Colonic mucosa (tissue), 4 donors: ENCODE measurements at regions not wholly inside any gene's neighbourhood (a gene's known extent, or its start where the extent isn't known, plus 50 kb on each side); places are given as distances from the start of the nearest gene placed in this dataset.
"Not testable (repeated sequence)": the region's sequence is repeated elsewhere in the genome, so short reads cannot be mapped to it uniquely, and the experiment has no call there.

Source experiments
- DNase-seq: peaks from one replicate; pipeline ENCODE4 v3.0.0-alpha.2; 2020
- H3K27ac ChIP-seq: fragments of 200-600 bp; one replicate; pipeline ENCODE4 v1.8.0; 2021
- H3K27me3 ChIP-seq: fragments of 200-600 bp; one replicate; pipeline ENCODE4 v1.8.0; 2021
- H3K36me3 ChIP-seq: fragments of 200-600 bp; one replicate; pipeline ENCODE4 v1.8.0; 2021
- H3K4me1 ChIP-seq: fragments of 200-600 bp; one replicate; pipeline ENCODE4 v1.8.0; 2021; ENCODE audit warnings: mild to moderate bottlenecking
- H3K4me3 ChIP-seq: fragments of 200-600 bp; one replicate; pipeline ENCODE4 v1.8.0; 2021
- H3K9ac ChIP-seq, 2 donors: one replicate each; pipeline ENCODE4 v1.7.0; 2013; ENCODE audit warnings: control low read depth in 2 of 2, low read depth in 2 of 2, low read length in 2 of 2
- H3K9me3 ChIP-seq: fragments of 200-600 bp; one replicate; pipeline ENCODE4 v1.8.0; 2021
- CTCF ChIP-seq: fragments of 200-600 bp; IDR thresholded peaks from one replicate; pipeline ENCODE4 v1.8.0; 2022; ENCODE audit warnings: antibody characterized with exemption, mild to moderate bottlenecking
- intact Hi-C: fragments of 100-400 bp; cut with DNase I; formaldehyde crosslinking; loops from one replicate; pipeline ENCODE4 v1.14.1; 2022
- donor health status: healthy.
- donor health status: DM: no; HTN: no; CAD: no.
- donor health status: DM: no; HTN: no; CAD: no.

- H3K36me3 ChIP-seq = no peaks in the 10 kb centered on the region
- H3K27me3 ChIP-seq = no peaks in the 10 kb centered on the region
- intact Hi-C loops = no loop called here
- no peak overlapping the region for H3K27ac ChIP-seq
- H3K9me3 ChIP-seq = no peaks in the 10 kb centered on the region
- DNase-seq = no peak
- H3K9ac ChIP-seq = no peak overlapping the region
- TF ChIP-seq CTCF = no peak
- H3K4me3 ChIP-seq = no peak overlapping the region
- H3K4me1 ChIP-seq = no peaks in the 10 kb centered on the region
Measured at GRCh38 chr1:245008761-245009160, 144.4 kb upstream of the HNRNPU start.

DNA sequence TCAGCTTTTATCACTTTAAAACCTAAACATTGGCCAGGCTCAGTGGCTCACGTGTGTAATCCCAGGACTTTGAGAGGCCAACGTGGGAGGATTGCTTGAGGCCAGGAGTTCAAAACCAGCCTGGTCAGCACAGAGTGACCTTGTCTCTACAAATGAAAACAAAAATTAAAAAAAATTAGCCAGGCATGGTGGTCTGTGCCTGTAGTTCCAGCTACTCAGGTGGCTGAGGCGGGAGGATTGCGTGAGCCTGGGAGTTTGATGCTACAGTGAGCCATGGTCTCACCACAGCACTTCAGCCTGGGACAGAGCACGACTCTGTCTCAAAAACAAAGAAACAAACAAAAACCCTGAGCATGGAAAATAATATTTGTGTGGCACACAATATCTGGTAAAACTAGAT is 143.5 kb upstream of the HNRNPU start:
- Histone ChIP-seq H3K4me3 (no peak overlapping the region), H3K36me3 (no peaks in the 10 kb centered on the region), H3K27me3 (no peaks in the 10 kb centered on the region), H3K27ac (no peak overlapping the region), H3K9ac (no peak overlapping the region), H3K4me1 (no peaks in the 10 kb centered on the region), H3K9me3 (no peaks in the 10 kb centered on the region)
- TF ChIP-seq CTCF = no peak
- intact Hi-C loops = no loop called here
- no peak for DNase-seq

DNA sequence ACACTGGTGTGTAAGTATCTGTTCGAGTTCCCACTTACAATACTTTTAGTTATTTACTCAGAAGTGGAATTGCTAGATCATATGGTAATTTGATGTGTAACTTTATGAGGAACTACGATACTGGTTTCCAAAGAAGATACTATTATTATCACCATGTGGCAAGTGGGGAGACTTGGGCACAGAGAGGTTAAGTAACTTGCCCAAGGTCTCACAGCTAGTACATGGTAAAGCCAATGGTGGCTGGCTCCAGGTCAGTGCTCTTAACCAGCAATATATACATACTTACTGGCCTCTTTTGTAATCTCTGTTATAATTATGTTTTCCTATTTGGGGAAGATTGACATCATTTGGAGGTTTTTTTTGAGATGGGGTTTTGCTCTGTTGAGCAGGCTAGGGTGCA is 138.9 kb upstream of the HNRNPU start:
- Histone ChIP-seq H3K27me3 (no peaks in the 10 kb centered on the region), H3K9me3 (no peaks in the 10 kb centered on the region), H3K9ac (no peak overlapping the region), H3K4me3 (no peak overlapping the region), H3K36me3 (no peaks in the 10 kb centered on the region), H3K4me1 (no peaks in the 10 kb centered on the region), H3K27ac (no peak overlapping the region)
- intact Hi-C loops = no loop called here
- no peak for TF ChIP-seq CTCF
- no peak for DNase-seq

DNA sequence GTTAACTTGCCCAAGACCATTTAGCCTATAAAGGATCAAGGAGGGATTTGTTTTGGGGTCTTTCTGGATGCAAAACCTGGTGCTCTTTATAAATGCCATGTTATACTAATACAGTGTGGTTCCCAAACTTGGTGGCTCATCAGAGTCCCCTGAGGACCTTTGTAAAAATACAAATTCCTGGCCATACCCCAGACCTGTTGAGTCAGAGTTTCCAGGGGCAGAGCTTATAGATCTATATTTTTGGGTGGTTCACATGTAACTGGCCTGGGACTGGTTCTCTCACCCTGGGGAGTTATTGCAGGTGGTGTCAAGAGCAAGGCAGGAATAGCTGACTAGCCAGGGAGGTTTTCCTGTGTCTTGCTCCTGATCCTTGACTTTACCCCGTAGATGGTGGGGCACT is 136.9 kb upstream of the HNRNPU start:
- intact Hi-C loops = no loop called here
- no peak for TF ChIP-seq CTCF

DNA sequence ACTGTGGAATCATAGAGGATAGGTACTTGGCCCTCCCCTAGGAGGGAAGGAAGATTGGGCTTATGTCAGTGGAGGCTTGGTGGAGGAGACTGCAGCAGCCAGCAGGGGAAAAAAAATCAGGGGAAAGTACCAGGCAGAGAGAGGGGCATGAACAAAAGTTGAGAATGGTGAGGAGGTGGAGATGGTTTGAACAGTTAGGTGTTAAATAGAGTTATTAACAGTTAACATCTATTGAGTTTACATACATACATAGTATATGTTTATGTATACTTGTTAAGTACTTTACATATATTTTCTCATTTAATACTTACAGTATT is 136.5 kb upstream of the HNRNPU start:
- intact Hi-C loops = no loop called here

More for the DNA sequence above, 136.9 kb upstream of the HNRNPU start:
- Histone ChIP-seq H3K4me3 (no peak overlapping the region), H3K9ac (no peak overlapping the region), H3K4me1 (no peaks in the 10 kb centered on the region), H3K27ac (no peak overlapping the region), H3K9me3 (no peaks in the 10 kb centered on the region), H3K27me3 (no peaks in the 10 kb centered on the region), H3K36me3 (no peaks in the 10 kb centered on the region)
- no peak for DNase-seq

DNA sequence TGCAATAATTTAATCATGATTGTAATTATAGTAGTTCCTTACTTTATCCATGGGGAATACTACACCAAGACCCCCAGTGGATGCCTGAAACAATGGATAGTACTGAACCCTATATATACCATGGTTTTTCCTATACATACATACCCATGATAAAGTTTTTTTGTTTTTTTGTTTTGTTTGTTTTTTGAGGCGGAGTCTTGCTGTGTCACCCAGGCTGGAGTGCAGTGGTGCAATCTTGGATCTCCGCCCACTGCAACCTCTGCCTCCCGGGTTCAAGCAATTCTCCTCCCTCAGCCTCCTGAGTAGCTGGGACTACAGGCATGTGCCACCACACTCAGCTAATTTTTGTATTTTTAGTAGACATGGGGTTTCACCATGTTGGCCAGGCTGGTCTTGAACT is 135.3 kb upstream of the HNRNPU start:
- intact Hi-C loops, DNase-seq: not testable (repeated sequence)

More for the DNA sequence above, 136.5 kb upstream of the HNRNPU start:
- TF ChIP-seq CTCF = no peak
- H3K9me3 ChIP-seq = no peaks in the 10 kb centered on the region
- no peaks in the 10 kb centered on the region for H3K36me3 ChIP-seq
- no peak for DNase-seq
- H3K4me3 ChIP-seq = no peak overlapping the region
- no peaks in the 10 kb centered on the region for H3K27me3 ChIP-seq
- H3K27ac ChIP-seq = no peak overlapping the region
- H3K4me1 ChIP-seq = no peaks in the 10 kb centered on the region
- no peak overlapping the region for H3K9ac ChIP-seq

More for the DNA sequence above, 135.3 kb upstream of the HNRNPU start:
- not testable (repeated sequence) for H3K27me3 ChIP-seq, H3K36me3 ChIP-seq, H3K27ac ChIP-seq, H3K4me3 ChIP-seq, H3K9ac ChIP-seq, H3K4me1 ChIP-seq, H3K9me3 ChIP-seq
